AG09319 (cell line): ENCODE measurements at regions not wholly inside any gene's neighbourhood (a gene's known extent, or its start where the extent isn't known, plus 50 kb on each side); places are given as distances from the start of the nearest gene placed in this dataset.

Experiments
- DNase-seq: peaks from one replicate; pipeline ENCODE4 v3.0.0-alpha.2; 2010; ENCODE audit warnings: low read depth; ENCODE audit errors: extremely low read depth
- CTCF ChIP-seq: IDR thresholded peaks from 2 replicates; pipeline ENCODE4 v1.5.1; 2011; ENCODE audit warnings: low read depth, mild to moderate bottlenecking, inconsistent platforms, low read length, moderate library complexity

DNA sequence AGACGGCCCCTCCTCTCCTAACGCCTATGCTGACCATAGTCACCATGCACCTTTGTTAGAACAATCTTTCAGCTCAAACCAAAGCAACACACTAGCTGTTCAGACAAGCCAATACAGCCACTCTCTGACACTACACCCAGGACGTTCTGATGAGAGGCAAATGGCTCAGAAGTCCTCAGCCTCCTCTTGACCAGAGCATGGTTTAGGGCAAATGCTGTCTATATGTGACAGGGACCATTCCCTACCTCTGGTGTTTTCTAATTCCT, 264.8 kb upstream of the HES1 start:
- DNase-seq: no peak
- no peak for TF ChIP-seq CTCF

DNA sequence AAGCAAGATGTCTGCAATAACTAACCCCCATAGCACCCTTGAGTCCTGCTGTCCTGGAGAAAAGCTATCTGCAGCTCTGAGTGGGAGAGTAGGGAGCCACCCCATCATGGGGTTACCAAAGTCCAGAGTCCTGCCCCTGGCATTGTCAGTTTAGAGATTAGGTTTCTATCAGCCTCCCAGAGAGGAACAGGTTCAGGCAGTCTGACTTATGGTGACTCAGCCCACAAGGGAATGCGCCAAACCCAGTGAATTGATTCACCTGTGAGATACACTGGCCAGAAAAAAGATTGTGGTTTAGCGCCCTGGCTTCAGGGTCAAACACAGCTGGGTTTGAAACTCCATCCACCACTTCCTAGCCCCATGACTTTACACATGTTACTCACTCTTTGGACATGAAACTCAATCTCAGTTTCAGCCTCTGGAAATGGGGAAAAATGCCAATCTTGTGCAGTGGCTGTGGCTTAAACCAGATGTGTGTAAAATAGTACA, 263.6 kb upstream of the HES1 start:
- no peak for TF ChIP-seq CTCF
- peak; percentile 86 for DNase-seq

DNA sequence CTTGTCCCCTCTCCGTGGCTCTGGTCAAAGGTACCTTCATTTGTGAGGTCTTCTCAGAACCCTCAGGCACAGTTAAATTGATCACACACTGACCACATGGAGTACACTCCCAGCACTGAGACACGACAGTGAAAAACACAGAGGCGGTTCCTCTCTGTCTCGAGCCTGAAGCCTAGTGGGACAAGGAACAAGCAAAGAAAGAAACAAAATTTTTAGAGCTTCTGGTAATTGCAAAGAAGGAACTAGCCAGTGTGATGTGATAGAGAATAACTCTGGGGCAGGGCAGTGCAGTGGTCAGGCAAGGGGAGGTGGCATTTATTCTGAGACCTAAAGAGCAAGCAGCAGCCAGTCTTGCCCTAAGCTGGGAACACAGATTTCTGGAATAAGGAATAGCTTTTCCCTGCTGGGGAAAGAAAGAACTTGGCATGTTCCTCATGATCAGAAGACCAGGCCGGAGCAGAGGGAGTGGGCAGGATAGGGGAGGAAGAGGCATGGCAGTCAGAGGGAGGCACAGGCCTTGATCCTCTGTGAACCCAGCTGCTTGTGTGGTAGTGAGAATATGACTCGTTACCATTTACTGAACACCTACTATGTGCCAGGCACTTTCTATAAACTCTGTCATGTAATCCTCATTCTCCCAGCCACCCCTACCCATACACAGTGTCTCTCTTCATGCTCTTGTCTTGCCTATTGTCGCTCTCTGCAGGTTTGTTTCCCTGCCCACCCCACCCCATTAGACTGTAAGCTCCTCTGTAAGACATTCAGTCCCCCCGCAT, 262.3 kb upstream of the HES1 start:
- TF ChIP-seq CTCF: no peak

GRCh38 chr3:193874512-193874911, 261.4 kb upstream of the HES1 start:
- TF ChIP-seq CTCF: no peak
- no peak for DNase-seq

More for the DNA sequence above, 262.3 kb upstream of the HES1 start:
- no peak for DNase-seq

- no peak for TF ChIP-seq CTCF
Measured at GRCh38 chr3:193874997-193875593, 260.9 kb upstream of the HES1 start.

DNA sequence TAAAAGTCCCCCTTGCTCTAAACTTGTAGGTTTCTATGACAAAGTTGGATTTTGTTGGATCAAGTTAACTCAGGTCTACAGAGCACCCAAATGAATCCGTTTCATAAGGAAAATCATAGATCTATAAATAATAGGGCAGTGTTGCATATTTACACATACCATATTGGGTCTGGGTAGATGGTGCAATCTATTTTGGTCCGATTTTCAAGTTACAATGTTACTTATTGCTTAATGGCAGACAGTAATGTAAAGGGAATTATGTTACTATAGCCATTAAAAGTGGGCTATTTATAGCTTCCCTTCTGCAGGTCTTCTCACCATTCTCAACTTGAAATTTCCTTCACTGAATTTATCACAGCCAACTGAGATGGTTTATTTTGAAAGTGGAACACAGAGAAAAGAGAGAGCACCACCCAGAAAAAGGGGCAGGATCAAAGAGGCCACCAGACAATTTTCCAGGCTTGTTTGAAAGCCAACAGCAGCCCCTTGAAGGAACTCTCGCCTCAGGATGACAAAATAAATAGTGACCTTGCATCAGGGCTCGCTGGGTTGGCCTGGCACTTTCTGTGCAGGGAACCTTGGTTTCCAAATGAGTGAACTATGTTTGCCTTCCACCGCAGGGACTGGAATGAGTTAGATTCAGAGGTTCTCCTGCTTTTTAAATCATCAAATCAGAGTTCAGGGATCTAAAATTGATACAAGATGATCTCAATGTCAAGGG, 260.2 kb upstream of the HES1 start:
- DNase-seq: no peak
- TF ChIP-seq CTCF: no peak

More at GRCh38 chr3:193874997-193875593, 260.9 kb upstream of the HES1 start:
- DNase-seq: no peak
